H1 (cell line): ENCODE measurements at regions not wholly inside any gene's neighbourhood (a gene's known extent, or its start where the extent isn't known, plus 50 kb on each side); places are given as distances from the start of the nearest gene placed in this dataset.

Source experiments
- CTCF ChIA-PET: fragments of 300-600 bp; sonication (Branson Sonifier 250); formaldehyde crosslinking; loops from one replicate; lab custom pipeline; 2021; ENCODE audit not compliant: partially characterized antibody; lab: Charles Lee
- POLR2A ChIA-PET: fragments of 300-600 bp; sonication (Branson Sonifier 250); formaldehyde crosslinking; loops from one replicate; lab custom pipeline; 2021; ENCODE audit warnings: inconsistent platforms; ENCODE audit not compliant: partially characterized antibody; lab: Charles Lee
- DNase-seq, 2 experiments: peaks; one replicate each; pipeline versions ENCODE4 v3.0.0 to v3.0.0-alpha.2; 2010 to 2022; ENCODE audit warnings: low spot score in 2 of 2, low read depth in 1 of 2, mixed read lengths in 1 of 2
- FAIRE-seq: peaks from 2 replicates; lab custom pipeline; 2011; peaks lifted over from hg19 to GRCh38; lab: Jason Lieb, UNC
- H2AFZ ChIP-seq: 2 replicates; pipeline ENCODE4 v1.8.1; 2012; ENCODE audit warnings: low read length, inconsistent platforms
- H2AK5ac ChIP-seq: 2 replicates; pipeline ENCODE4 v1.6.1; 2013; ENCODE audit warnings: low read depth, low read length
- H2BK120ac ChIP-seq: replicated peaks from 2 replicates; pipeline ENCODE3; 2013; ENCODE audit warnings: low read depth, low read length, inconsistent platforms
- H2BK12ac ChIP-seq: 2 replicates; pipeline ENCODE4 v1.6.1; 2013; ENCODE audit warnings: low read depth, low read length
- H2BK15ac ChIP-seq: 2 replicates; pipeline ENCODE4 v1.6.1; 2013; ENCODE audit warnings: low read length
- H2BK20ac ChIP-seq: 2 replicates; pipeline ENCODE4 v1.6.1; 2013; ENCODE audit warnings: low read length
- H2BK5ac ChIP-seq: 2 replicates; pipeline ENCODE4 v1.6.1; 2013; ENCODE audit warnings: low read depth, low read length
- H3K14ac ChIP-seq: 2 replicates; pipeline ENCODE4 v1.6.1; 2013; ENCODE audit warnings: inconsistent platforms; ENCODE audit not compliant: insufficient read length
- H3K18ac ChIP-seq: 2 replicates; pipeline ENCODE4 v1.6.1; 2013; ENCODE audit warnings: low read length; ENCODE audit errors: extremely low read depth
- H3K23ac ChIP-seq: 2 replicates; pipeline ENCODE4 v1.6.1; 2013; ENCODE audit warnings: inconsistent platforms; ENCODE audit not compliant: insufficient read length
- H3K23me2 ChIP-seq: 2 replicates; pipeline ENCODE4 v1.6.1; 2013; ENCODE audit warnings: low read depth, low read length
- H3K27ac ChIP-seq: 2 replicates; pipeline ENCODE4 v1.6.1; 2011; ENCODE audit warnings: low read depth, low read length, inconsistent platforms
- H3K27me3 ChIP-seq, 4 experiments: replicated peaks in 1 of 4; 1 replicate in 1 of 4; 2 replicates in 3 of 4; pipeline versions ENCODE4 v1.6.1 to v1.8.1; 2011 to 2013; ENCODE audit warnings: low read length in 3 of 4, mild to moderate bottlenecking in 3 of 4, inconsistent platforms in 2 of 4, mixed read lengths in 2 of 4, moderate library complexity in 1 of 4; ENCODE audit not compliant: control insufficient read depth in 3 of 4, insufficient read depth in 3 of 4; ENCODE audit errors: extremely low read depth in 1 of 4
- H3K36me3 ChIP-seq, 4 experiments: 2 replicates each; pipeline versions ENCODE4 v1.6.1 to v1.8.1; 2011 to 2013; ENCODE audit warnings: mild to moderate bottlenecking in 4 of 4, low read length in 3 of 4, moderate library complexity in 2 of 4, control low read depth in 1 of 4, inconsistent platforms in 1 of 4; ENCODE audit not compliant: insufficient read depth in 4 of 4, control insufficient read depth in 2 of 4
- H3K4ac ChIP-seq: replicated peaks from 2 replicates; pipeline ENCODE3; 2013; ENCODE audit warnings: low read length, low read depth, mixed read lengths, inconsistent platforms; ENCODE audit not compliant: insufficient read length
- H3K4me1 ChIP-seq, 4 experiments: replicated peaks in 1 of 4; 1 replicate in 1 of 4; 2 replicates in 3 of 4; pipeline versions ENCODE4 v1.6.1 to v1.8.1; 2011 to 2013; ENCODE audit warnings: low read length in 3 of 4, inconsistent platforms in 2 of 4, mixed read lengths in 1 of 4; ENCODE audit not compliant: insufficient read depth in 4 of 4, control insufficient read depth in 3 of 4
- H3K4me2 ChIP-seq, 2 experiments: 2 replicates each; pipeline versions ENCODE4 v1.6.1 to v1.8.1; 2011 to 2013; ENCODE audit warnings: low read depth in 2 of 2, low read length in 2 of 2, control low read depth in 1 of 2, inconsistent platforms in 1 of 2, mild to moderate bottlenecking in 1 of 2; ENCODE audit not compliant: insufficient read depth in 1 of 2
- H3K4me3 ChIP-seq, 4 experiments: fragments of 200-600, 300-600 bp in 1 of 4; sonication (generic), shearing (Covaris generic), sonication (Bioruptor Twin) in 1 of 4; 2 replicates each; pipeline versions ENCODE4 v1.5.1 to v1.8.1; 2011 to 2016; ENCODE audit warnings: low read length in 4 of 4, low read depth in 3 of 4, control low read depth in 2 of 4, inconsistent platforms in 2 of 4, mild to moderate bottlenecking in 2 of 4, mixed read lengths in 1 of 4, moderate library complexity in 1 of 4; ENCODE audit not compliant: insufficient read depth in 2 of 4; ENCODE audit errors: extremely low read depth in 1 of 4
- H3K56ac ChIP-seq: replicated peaks from 2 replicates; pipeline ENCODE3; 2013; ENCODE audit warnings: low read depth, mild to moderate bottlenecking, mixed read lengths, low read length, inconsistent platforms; ENCODE audit not compliant: insufficient read length
- H3K79me1 ChIP-seq: 2 replicates; pipeline ENCODE4 v1.6.1; 2013; ENCODE audit warnings: low read depth, low read length, control low read depth
- H3K79me2 ChIP-seq, 2 experiments: 2 replicates each; pipeline versions ENCODE4 v1.6.1 to v1.8.1; 2012 to 2013; ENCODE audit warnings: low read length in 2 of 2, mild to moderate bottlenecking in 2 of 2, inconsistent platforms in 1 of 2; ENCODE audit not compliant: insufficient read depth in 2 of 2, control insufficient read depth in 1 of 2
- H3K9ac ChIP-seq, 4 experiments: replicated peaks in 1 of 4; 1 replicate in 1 of 4; 2 replicates in 3 of 4; pipeline versions ENCODE4 v1.6.1 to v1.8.1; 2011 to 2013; ENCODE audit warnings: low read depth in 3 of 4, low read length in 3 of 4, control low read depth in 2 of 4, mild to moderate bottlenecking in 2 of 4, moderate library complexity in 2 of 4, inconsistent platforms in 1 of 4; ENCODE audit errors: extremely low read depth in 1 of 4
- H3K9me3 ChIP-seq, 2 experiments: 2 replicates each; pipeline versions ENCODE4 v1.6.1 to v1.8.1; 2012 to 2013; ENCODE audit warnings: mild to moderate bottlenecking in 2 of 2, moderate library complexity in 2 of 2, control low read depth in 1 of 2, inconsistent platforms in 1 of 2, low read depth in 1 of 2, low read length in 1 of 2, mixed read lengths in 1 of 2; ENCODE audit not compliant: insufficient read depth in 2 of 2
- H4K20me1 ChIP-seq, 2 experiments: replicated peaks in 1 of 2; 2 replicates each; pipeline versions ENCODE3 to v1.8.1; 2011 to 2013; ENCODE audit warnings: inconsistent platforms in 2 of 2, low read length in 2 of 2, mild to moderate bottlenecking in 1 of 2; ENCODE audit not compliant: insufficient read depth in 2 of 2, control insufficient read depth in 1 of 2
- H4K5ac ChIP-seq: 2 replicates; pipeline ENCODE4 v1.6.1; 2013; ENCODE audit warnings: low read length, low read depth, mixed read lengths, inconsistent platforms; ENCODE audit not compliant: insufficient read length
- H4K8ac ChIP-seq: 2 replicates; pipeline ENCODE4 v1.8.0; 2013; ENCODE audit warnings: mild to moderate bottlenecking, moderate library complexity, low read length, inconsistent platforms; ENCODE audit not compliant: insufficient read depth; ENCODE audit errors: extremely low read depth
- H4K91ac ChIP-seq: replicated peaks from 2 replicates; pipeline ENCODE3; 2013; ENCODE audit warnings: low read length, mixed read lengths, inconsistent platforms; ENCODE audit not compliant: insufficient read length
- CTBP2 ChIP-seq: IDR thresholded peaks from 2 replicates; pipeline ENCODE4 v1.7.0; 2011; ENCODE audit warnings: borderline replicate concordance, mild to moderate bottlenecking, moderate library complexity, mixed read lengths, low read length; ENCODE audit not compliant: insufficient read depth, insufficient read length
- JUN ChIP-seq: IDR thresholded peaks from 2 replicates; pipeline ENCODE4 v1.6.1; 2011; ENCODE audit warnings: low read depth, mild to moderate bottlenecking, improper control_type of control experiment, low read length
- JUND ChIP-seq: IDR thresholded peaks from 2 replicates; pipeline ENCODE4 v1.6.1; 2011; ENCODE audit warnings: mild to moderate bottlenecking, improper control_type of control experiment, low read length
- TEAD4 ChIP-seq: IDR thresholded peaks from 2 replicates; pipeline ENCODE4 v1.6.1; 2012; ENCODE audit warnings: low read depth, low read length, inconsistent platforms, mixed read lengths
- WGBS, 2 experiments: shearing (Covaris generic) in 1 of 2; methylation state at CpG; one replicate each; pipeline versions ENCODE4 v1.1.6 to v1.1.7; 2013 to 2015; ENCODE audit warnings: low lambda C conversion rate in 2 of 2, mixed read lengths in 2 of 2, inconsistent platforms in 1 of 2, low coverage in 1 of 2, missing lambda C conversion rate in 1 of 2; ENCODE audit not compliant: insufficient replicate concordance in 2 of 2, insufficient coverage in 1 of 2, insufficient read length in 1 of 2; ENCODE audit errors: extremely low coverage in 1 of 2, missing lambda C conversion rate in 1 of 2; 5-methylcytosine and 5-hydroxymethylcytosine counted together

- no peak overlapping the region for H3K4me3 ChIP-seq
- no peak overlapping the region for H3K9ac ChIP-seq
- no peak overlapping the region for H2BK5ac ChIP-seq
- H4K20me1 ChIP-seq, result no peaks in the 10 kb centered on the region
- H3K79me2 ChIP-seq, result no peaks in the 10 kb centered on the region
- DNase-seq (peak in 1 of 2 experiments; percentile 13), FAIRE-seq (no peak)
- no peaks in the 10 kb centered on the region for H3K79me1 ChIP-seq
- H2BK12ac ChIP-seq, result no peak overlapping the region
- no peak overlapping the region for H2BK20ac ChIP-seq
- no peak overlapping the region for H4K91ac ChIP-seq
- no peak overlapping the region for H3K27ac ChIP-seq
- H3K9me3 ChIP-seq, result no peaks in the 10 kb centered on the region
- ChIA-PET CTCF (interaction anchor here (0.9 to 2.3 kb wide), 3 partner anchors 18 to 133 kb away, joined by 3 to 6 read pairs (median 3); no protein-coding TSS in a partner anchor), POLR2A (interaction anchor here (1.8 kb wide), 1 partner anchor 12 kb away, joined by 5 read pairs; no protein-coding TSS in a partner anchor)
- H3K27me3 ChIP-seq, result no peaks in the 10 kb centered on the region
- H3K56ac ChIP-seq, result no peak overlapping the region
- H2BK120ac ChIP-seq, result no peak overlapping the region
- no peak overlapping the region for H4K5ac ChIP-seq
- H3K36me3 ChIP-seq, result no peaks in the 10 kb centered on the region
- no peak overlapping the region for H2AFZ ChIP-seq
- H3K4ac ChIP-seq, result no peak overlapping the region
- H3K23ac ChIP-seq, result no peak overlapping the region
- TF ChIP-seq CTBP2 (no peak), TEAD4 (peak; percentile 76), JUND (peak; percentile 63; the same call in 1 of the 2 replicates), JUN (peak; percentile 46; the same call in 1 of the 2 replicates)
- H3K23me2 ChIP-seq, result no peaks in the 10 kb centered on the region
- no peak overlapping the region for H3K14ac ChIP-seq
- H3K4me2 ChIP-seq, result no peak overlapping the region
- 71% methylated on average over 1 of the region's 1 CpG; no CpG with 5 or more reads in 1 of the 2 experiments for WGBS, 2 experiments
- H2BK15ac ChIP-seq, result no peak overlapping the region
- H3K18ac ChIP-seq, result no peak overlapping the region
- no peak overlapping the region for H2AK5ac ChIP-seq
- H3K4me1 ChIP-seq, result peaks cover 0 to 4% (median 0%) of the 10 kb centered on the region in 4 experiments; a peak in 2 of 7 replicates
- no peak overlapping the region for H4K8ac ChIP-seq
Observed at GRCh38 chr6:72561629-72562028, 60.2 kb upstream of the KCNQ5 start.
